AG04450 (cell line): ENCODE measurements at regions not wholly inside any gene's neighbourhood (a gene's known extent, or its start where the extent isn't known, plus 50 kb on each side); places are given as distances from the start of the nearest gene placed in this dataset.
"Not testable (repeated sequence)": the region's sequence is repeated elsewhere in the genome, so short reads cannot be mapped to it uniquely, and the experiment has no call there.

ENCODE experiments used
- CTCF ChIA-PET: fragments of 300-600, 350-600 bp; formaldehyde crosslinking; extraction: SDS; loops from one replicate; lab custom pipeline; 2022; ENCODE audit warnings: antibody characterized with exemption, inconsistent platforms; lab: Charles Lee
- POLR2A ChIA-PET: fragments of 350-600 bp; formaldehyde crosslinking; extraction: SDS; loops from one replicate; lab custom pipeline; 2021; ENCODE audit warnings: antibody characterized with exemption, inconsistent platforms; lab: Yijun Ruan, JAX
- DNase-seq: peaks from one replicate; pipeline ENCODE4 v3.0.0-alpha.2; 2011; ENCODE audit warnings: low read depth, low spot score
- H3K27ac ChIP-seq: one replicate; pipeline ENCODE4 v1.5.1; 2012; ENCODE audit warnings: low read depth, low read length, control low read depth
- H3K27me3 ChIP-seq: one replicate; pipeline ENCODE4 v1.6.0; 2012; ENCODE audit warnings: low read length; ENCODE audit not compliant: control insufficient read depth, insufficient read depth
- H3K4me3 ChIP-seq: 2 replicates; pipeline ENCODE4 v1.5.1; 2011; ENCODE audit warnings: mild to moderate bottlenecking, low read depth, low read length, control low read depth
- H3K9me3 ChIP-seq: 2 replicates; pipeline ENCODE4 v1.5.1; 2012; ENCODE audit warnings: low read length; ENCODE audit not compliant: control insufficient read depth, insufficient read depth
- CTCF ChIP-seq: IDR thresholded peaks from 2 replicates; pipeline ENCODE4 v1.5.1; 2011; ENCODE audit warnings: low read depth, low read length, control low read depth, inconsistent platforms

GRCh38 chr13:44833139-44833538 is 156.1 kb downstream of the NUFIP1 start:
- peaks cover 6% of the 10 kb centered on the region for H3K9me3 ChIP-seq
- no peaks in the 10 kb centered on the region for H3K27me3 ChIP-seq
- CTCF ChIA-PET = no interaction called here
- H3K27ac ChIP-seq = no peak overlapping the region
- no peak overlapping the region for H3K4me3 ChIP-seq
- POLR2A ChIA-PET = no interaction called here
- DNase-seq = no peak
- TF ChIP-seq CTCF = no peak

- Histone ChIP-seq H3K27ac (no peak overlapping the region), H3K9me3 (no peaks in the 10 kb centered on the region), H3K4me3 (no peak overlapping the region), H3K27me3 (no peaks in the 10 kb centered on the region)
- ChIA-PET POLR2A (no interaction called here), CTCF (no interaction called here)
- DNase-seq = no peak
- no peak for TF ChIP-seq CTCF
Observed at GRCh38 chr13:44826591-44827350, 162.5 kb downstream of the NUFIP1 start.

- TF ChIP-seq CTCF = no peak
- H3K27me3 ChIP-seq = no peaks in the 10 kb centered on the region
- ChIA-PET POLR2A (no interaction called here), CTCF (no interaction called here)
- no peaks in the 10 kb centered on the region for H3K9me3 ChIP-seq
- no peak overlapping the region for H3K27ac ChIP-seq
- DNase-seq = no peak
- no peak overlapping the region for H3K4me3 ChIP-seq
Observed at GRCh38 chr13:44825953-44826352, 163.3 kb downstream of the NUFIP1 start.

GRCh38 chr13:44823555-44823954 is 165.7 kb downstream of the NUFIP1 start:
- POLR2A ChIA-PET, DNase-seq, H3K4me3 ChIP-seq, CTCF ChIA-PET, H3K27me3 ChIP-seq, H3K27ac ChIP-seq, H3K9me3 ChIP-seq: not testable (repeated sequence)

- no peak for DNase-seq
- no peaks in the 10 kb centered on the region for H3K9me3 ChIP-seq
- ChIA-PET CTCF (no interaction called here), POLR2A (no interaction called here)
- H3K27me3 ChIP-seq = no peaks in the 10 kb centered on the region
- no peak for TF ChIP-seq CTCF
- no peak overlapping the region for H3K27ac ChIP-seq
- H3K4me3 ChIP-seq = no peak overlapping the region
Observed at GRCh38 chr13:44822291-44822690, 167.0 kb downstream of the NUFIP1 start.
